H9 (cell line): ENCODE measurements at regions not wholly inside any gene's neighbourhood (a gene's known extent, or its start where the extent isn't known, plus 50 kb on each side); places are given as distances from the start of the nearest gene placed in this dataset.

Source experiments
- DNase-seq: peaks from one replicate; pipeline ENCODE4 v3.0.0-alpha.2; 2017
- H2AFZ ChIP-seq: one replicate; pipeline ENCODE4 v1.6.1; 2013; ENCODE audit warnings: mild to moderate bottlenecking, low read length, control low read depth, moderate library complexity
- H2AK5ac ChIP-seq: 2 replicates; pipeline ENCODE4 v1.6.1; 2013; ENCODE audit warnings: low read length, control low read depth, mixed read lengths; ENCODE audit not compliant: insufficient read length
- H2BK120ac ChIP-seq: one replicate; pipeline ENCODE4 v1.6.1; 2013; ENCODE audit warnings: low read depth, mild to moderate bottlenecking, low read length, control low read depth, inconsistent platforms; ENCODE audit not compliant: poor library complexity, severe bottlenecking
- H2BK12ac ChIP-seq: 2 replicates; pipeline ENCODE4 v1.6.1; 2013; ENCODE audit warnings: low read length, control low read depth, mixed read lengths, low read depth; ENCODE audit not compliant: insufficient read length
- H2BK15ac ChIP-seq: 2 replicates; pipeline ENCODE4 v1.6.1; 2013; ENCODE audit warnings: low read depth, low read length, control low read depth
- H2BK20ac ChIP-seq: one replicate; pipeline ENCODE4 v1.6.1; 2013; ENCODE audit warnings: low read depth, mild to moderate bottlenecking, low read length, control low read depth, inconsistent platforms; ENCODE audit not compliant: poor library complexity, severe bottlenecking
- H2BK5ac ChIP-seq: 2 replicates; pipeline ENCODE4 v1.6.1; 2013; ENCODE audit warnings: low read length, control low read depth, mixed read lengths; ENCODE audit not compliant: insufficient read length
- H3K14ac ChIP-seq: 2 replicates; pipeline ENCODE4 v1.6.1; 2013; ENCODE audit warnings: low read length, control low read depth; ENCODE audit not compliant: insufficient read depth
- H3K18ac ChIP-seq: 2 replicates; pipeline ENCODE4 v1.6.1; 2013; ENCODE audit warnings: low read depth, mild to moderate bottlenecking, mixed read lengths, low read length, control low read depth; ENCODE audit not compliant: insufficient read length
- H3K23ac ChIP-seq: 2 replicates; pipeline ENCODE4 v1.6.1; 2013; ENCODE audit warnings: low read length, control low read depth, mixed read lengths, low read depth; ENCODE audit not compliant: insufficient read length
- H3K23me2 ChIP-seq: 2 replicates; pipeline ENCODE4 v1.6.1; 2013; ENCODE audit warnings: low read depth, mild to moderate bottlenecking, mixed read lengths, low read length, control low read depth; ENCODE audit not compliant: insufficient read length, poor library complexity, severe bottlenecking
- H3K27ac ChIP-seq: 2 replicates; pipeline ENCODE4 v1.5.1; 2013; ENCODE audit warnings: low read length, control low read depth, mixed read lengths, low read depth; ENCODE audit not compliant: insufficient read length
- H3K27me3 ChIP-seq: 2 replicates; pipeline ENCODE4 v1.6.1; 2013; ENCODE audit warnings: low read length, control low read depth, inconsistent platforms; ENCODE audit not compliant: insufficient read depth
- H3K4ac ChIP-seq: 2 replicates; pipeline ENCODE4 v1.6.1; 2013; ENCODE audit warnings: low read depth, mild to moderate bottlenecking, control low read depth, inconsistent platforms, low read length, moderate library complexity
- H3K4me1 ChIP-seq: 2 replicates; pipeline ENCODE4 v1.6.1; 2013; ENCODE audit warnings: low read length, control low read depth, inconsistent platforms; ENCODE audit not compliant: insufficient read depth
- H3K4me2 ChIP-seq: 2 replicates; pipeline ENCODE4 v1.6.1; 2013; ENCODE audit warnings: low read length, control low read depth, mixed read lengths; ENCODE audit not compliant: insufficient read length, insufficient read depth
- H3K56ac ChIP-seq: 2 replicates; pipeline ENCODE4 v1.6.1; 2013; ENCODE audit warnings: low read depth, mild to moderate bottlenecking, mixed read lengths, low read length, control low read depth; ENCODE audit not compliant: insufficient read length
- H3K79me1 ChIP-seq: 2 replicates; pipeline ENCODE4 v1.6.1; 2013; ENCODE audit warnings: low read depth, mild to moderate bottlenecking, moderate library complexity, low read length, control low read depth, inconsistent platforms; ENCODE audit not compliant: insufficient read depth, poor library complexity, severe bottlenecking
- H3K79me2 ChIP-seq: 2 replicates; pipeline ENCODE4 v1.6.1; 2013; ENCODE audit warnings: low read length, control low read depth, inconsistent platforms; ENCODE audit not compliant: insufficient read depth
- H3K9ac ChIP-seq: 2 replicates; pipeline ENCODE4 v1.6.1; 2013; ENCODE audit warnings: low read length, control low read depth, mixed read lengths; ENCODE audit not compliant: insufficient read length; ENCODE audit errors: extremely low read depth
- H3K9me3 ChIP-seq: one replicate; pipeline ENCODE4 v1.6.1; 2013; ENCODE audit warnings: low read depth, low read length, inconsistent platforms; ENCODE audit not compliant: control insufficient read depth
- H3T11ph ChIP-seq: one replicate; pipeline ENCODE4 v1.6.1; 2013; ENCODE audit warnings: mild to moderate bottlenecking, low read length, control low read depth, inconsistent platforms
- H4K20me1 ChIP-seq: one replicate; pipeline ENCODE4 v1.6.1; 2013; ENCODE audit not compliant: control insufficient read depth, insufficient read length, insufficient read depth
- H4K5ac ChIP-seq: 2 replicates; pipeline ENCODE4 v1.6.1; 2013; ENCODE audit warnings: low read depth, mild to moderate bottlenecking, mixed read lengths, low read length, control low read depth; ENCODE audit not compliant: insufficient read length
- H4K8ac ChIP-seq: replicated peaks from 2 replicates; pipeline ENCODE4 v1.6.1; 2013; ENCODE audit warnings: low read length, control low read depth, mixed read lengths, low read depth; ENCODE audit not compliant: insufficient read length
- H4K91ac ChIP-seq: 2 replicates; pipeline ENCODE4 v1.6.1; 2013; ENCODE audit warnings: low read depth, mild to moderate bottlenecking, moderate library complexity, mixed read lengths, low read length, control low read depth; ENCODE audit not compliant: insufficient read length
- H3K27ac Mint-ChIP-seq, 3 experiments: 2 replicates in 2 of 3; 3 replicates in 1 of 3; pipeline ENCODE4 v1.8.0; 2020 to 2021; ENCODE audit warnings: mixed read lengths in 3 of 3, mild to moderate bottlenecking in 1 of 3, moderate library complexity in 1 of 3
- H3K27me3 Mint-ChIP-seq: 2 replicates; pipeline ENCODE4 v1.8.0; 2021; ENCODE audit warnings: low read depth, mild to moderate bottlenecking, moderate library complexity, mixed read lengths
- H3K36me3 Mint-ChIP-seq, 3 experiments: 2 replicates in 2 of 3; 3 replicates in 1 of 3; pipeline ENCODE4 v1.8.0; 2020 to 2021; ENCODE audit warnings: low read depth in 3 of 3, mixed read lengths in 3 of 3; ENCODE audit not compliant: insufficient read depth in 1 of 3
- H3K4me1 Mint-ChIP-seq, 2 experiments: 2 replicates each; pipeline ENCODE4 v1.8.0; 2020; ENCODE audit warnings: mixed read lengths in 2 of 2
- H3K4me3 Mint-ChIP-seq, 2 experiments: 2 replicates in 1 of 2; 3 replicates in 1 of 2; pipeline ENCODE4 v1.8.0; 2020 to 2021; ENCODE audit warnings: mild to moderate bottlenecking in 2 of 2, mixed read lengths in 2 of 2, moderate library complexity in 1 of 2
- H3K9me3 Mint-ChIP-seq, 2 experiments: 2 replicates in 1 of 2; 3 replicates in 1 of 2; pipeline ENCODE4 v1.8.0; 2020; ENCODE audit warnings: mild to moderate bottlenecking in 2 of 2, mixed read lengths in 2 of 2, moderate library complexity in 1 of 2
- WGBS: extraction: QIAGEN DNeasy Blood & Tissue Kit; methylation state at CpG from one replicate; pipeline ENCODE4 v1.1.7; 2013; ENCODE audit warnings: missing lambda C conversion rate, low lambda C conversion rate, mixed read lengths; ENCODE audit not compliant: insufficient read length; ENCODE audit errors: extremely low coverage; 5-methylcytosine and 5-hydroxymethylcytosine counted together
- TF ChIP-seq, protein P1 (sequence below): fragments of 200-600 bp; sonication (generic); conservative IDR thresholded peaks from 3 replicates; pipeline ENCODE4 v1.8.0; 2021; ENCODE audit warnings: antibody characterized with exemption, mild to moderate bottlenecking

DNA sequence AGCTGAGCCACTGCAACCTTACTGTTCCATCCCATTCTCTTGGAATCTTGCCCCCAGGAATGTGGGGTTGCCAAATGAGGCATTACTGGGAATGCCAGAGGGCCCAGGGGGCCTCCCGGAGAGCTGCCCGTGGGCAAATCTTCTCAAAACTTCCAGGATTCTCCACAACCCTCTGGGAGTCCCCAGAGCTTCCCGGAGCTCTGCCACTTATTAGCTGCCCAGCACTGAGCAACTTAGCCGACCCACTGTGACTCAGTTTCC is 306.0 kb downstream of the FOXL1 start:
- Histone ChIP-seq H2BK20ac (no peak overlapping the region), H3K9ac (no peak overlapping the region), H2BK12ac (no peak overlapping the region), H4K20me1 (no peaks in the 10 kb centered on the region), H4K91ac (no peak overlapping the region), H3K4me2 (no peak overlapping the region), H3K4ac (no peak overlapping the region), H3K23me2 (no peaks in the 10 kb centered on the region), H3K18ac (no peak overlapping the region), H3K9me3 (no peaks in the 10 kb centered on the region), H2BK15ac (no peak overlapping the region), H2AFZ (no peak overlapping the region), H3K27me3 (no peaks in the 10 kb centered on the region), H4K8ac (no peak overlapping the region), H3K27ac (no peak overlapping the region), H4K5ac (no peak overlapping the region), H3K79me2 (no peaks in the 10 kb centered on the region), H3T11ph (no peak overlapping the region), H2BK120ac (no peak overlapping the region), H3K56ac (no peak overlapping the region), H3K4me1 (no peaks in the 10 kb centered on the region; the same call in 1 of the 2 replicates), H2AK5ac (no peak overlapping the region), H3K14ac (no peak overlapping the region), H3K79me1 (no peaks in the 10 kb centered on the region), H2BK5ac (no peak overlapping the region), H3K23ac (no peak overlapping the region)
- no CpG with 5 or more reads among the region's 4 CpGs for WGBS
- peaks cover 9 to 18% of the 10 kb centered on the region in 2 experiments for H3K4me1 Mint-ChIP-seq
- no peaks in the 10 kb centered on the region for H3K36me3 Mint-ChIP-seq
- H3K9me3 Mint-ChIP-seq = no peaks in the 10 kb centered on the region; a peak in 1 of 5 replicates
- TF ChIP-seq, protein P1, sequence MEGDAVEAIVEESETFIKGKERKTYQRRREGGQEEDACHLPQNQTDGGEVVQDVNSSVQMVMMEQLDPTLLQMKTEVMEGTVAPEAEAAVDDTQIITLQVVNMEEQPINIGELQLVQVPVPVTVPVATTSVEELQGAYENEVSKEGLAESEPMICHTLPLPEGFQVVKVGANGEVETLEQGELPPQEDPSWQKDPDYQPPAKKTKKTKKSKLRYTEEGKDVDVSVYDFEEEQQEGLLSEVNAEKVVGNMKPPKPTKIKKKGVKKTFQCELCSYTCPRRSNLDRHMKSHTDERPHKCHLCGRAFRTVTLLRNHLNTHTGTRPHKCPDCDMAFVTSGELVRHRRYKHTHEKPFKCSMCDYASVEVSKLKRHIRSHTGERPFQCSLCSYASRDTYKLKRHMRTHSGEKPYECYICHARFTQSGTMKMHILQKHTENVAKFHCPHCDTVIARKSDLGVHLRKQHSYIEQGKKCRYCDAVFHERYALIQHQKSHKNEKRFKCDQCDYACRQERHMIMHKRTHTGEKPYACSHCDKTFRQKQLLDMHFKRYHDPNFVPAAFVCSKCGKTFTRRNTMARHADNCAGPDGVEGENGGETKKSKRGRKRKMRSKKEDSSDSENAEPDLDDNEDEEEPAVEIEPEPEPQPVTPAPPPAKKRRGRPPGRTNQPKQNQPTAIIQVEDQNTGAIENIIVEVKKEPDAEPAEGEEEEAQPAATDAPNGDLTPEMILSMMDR = no peak
- DNase-seq = no peak
- H3K27me3 Mint-ChIP-seq = peaks cover 2% of the 10 kb centered on the region
- no peak overlapping the region for H3K4me3 Mint-ChIP-seq
- no peak overlapping the region for H3K27ac Mint-ChIP-seq
